Adrenal gland (tissue), 5 donors: ENCODE measurements at regions not wholly inside any gene's neighbourhood (a gene's known extent, or its start where the extent isn't known, plus 50 kb on each side); places are given as distances from the start of the nearest gene placed in this dataset.

ENCODE experiments used
- CTCF ChIP-seq, 6 experiments: fragments of 450-650 bp in 4 of 6; fragments of 200-600 bp in 2 of 6; sonication (generic) in 1 of 6; IDR thresholded peaks; 1 replicate in 5 of 6; 2 replicates in 1 of 6; pipeline versions ENCODE4 v1.5.1 to v1.8.0; 2016 to 2021; ENCODE audit warnings: antibody characterized with exemption in 6 of 6, mild to moderate bottlenecking in 2 of 6, moderate library complexity in 1 of 6
- POLR2A ChIP-seq, 2 donors: fragments of 450-650 bp; IDR thresholded peaks; one replicate each; pipeline ENCODE4 v1.6.1; 2017; ENCODE audit warnings: antibody characterized with exemption in 2 of 2, mild to moderate bottlenecking in 2 of 2, moderate library complexity in 1 of 2
- donor health status: DM: no; HTN: no; CAD: no.

GRCh38 chr12:30813525-30814294 is 59.0 kb upstream of the CAPRIN2 start:
- TF ChIP-seq CTCF (IDR thresholded peaks at IDR 0.05), result no peak
- no peak for TF ChIP-seq POLR2A (IDR thresholded peaks at IDR 0.05)
